HG03175 (cell line): ENCODE measurements at regions not wholly inside any gene's neighbourhood (a gene's known extent, or its start where the extent isn't known, plus 50 kb on each side); places are given as distances from the start of the nearest gene placed in this dataset.
"Not testable (repeated sequence)": the region's sequence is repeated elsewhere in the genome, so short reads cannot be mapped to it uniquely, and the experiment has no call there.

ENCODE experiments used
- ATAC-seq: cut with Tn5 transposase; IDR thresholded peaks from one replicate; pipeline ENCODE4 v1.9.1; 2021; ENCODE audit warnings: mild to moderate bottlenecking, moderate library complexity; ENCODE audit not compliant: unreplicated experiment

- no peak for ATAC-seq
These were observed 83.2 kb downstream of the MANEA start for GRCh38 chr6:95660544-95660943.

GRCh38 chr6:95670011-95670463, 92.7 kb downstream of the MANEA start:
- no peak for ATAC-seq

GRCh38 chr6:95676011-95676628, 98.8 kb downstream of the MANEA start:
- no peak for ATAC-seq

- ATAC-seq = no peak
These were observed 102.6 kb downstream of the MANEA start for GRCh38 chr6:95679981-95680380.

- no peak for ATAC-seq
These were observed 104.4 kb downstream of the MANEA start for GRCh38 chr6:95681736-95682135.

- no peak for ATAC-seq
These were observed 105.1 kb downstream of the MANEA start for GRCh38 chr6:95682476-95682875.

- ATAC-seq = no peak
These were observed 108.5 kb downstream of the MANEA start for GRCh38 chr6:95685822-95686221.

- no peak for ATAC-seq
These were observed 108.9 kb downstream of the MANEA start for GRCh38 chr6:95686272-95686671.

GRCh38 chr6:95686895-95687294, 109.6 kb downstream of the MANEA start:
- no peak for ATAC-seq

GRCh38 chr6:95687839-95688238, 110.5 kb downstream of the MANEA start:
- no peak for ATAC-seq

- ATAC-seq = peak; percentile 74
These were observed 113.0 kb downstream of the MANEA start for GRCh38 chr6:95690328-95690727.

GRCh38 chr6:95693108-95693507, 115.8 kb downstream of the MANEA start:
- ATAC-seq = no peak

- ATAC-seq = no peak
These were observed 120.9 kb downstream of the MANEA start for GRCh38 chr6:95698271-95698670.

- ATAC-seq = no peak
These were observed 146.3 kb downstream of the MANEA start for GRCh38 chr6:95723638-95724037.

GRCh38 chr6:95725344-95725743, 148.0 kb downstream of the MANEA start:
- ATAC-seq = no peak

GRCh38 chr6:95740157-95740556, 162.8 kb downstream of the MANEA start:
- ATAC-seq = no peak

- no peak for ATAC-seq
These were observed 163.7 kb downstream of the MANEA start for GRCh38 chr6:95741045-95741444.

GRCh38 chr6:95742767-95743289, 165.5 kb downstream of the MANEA start:
- no peak for ATAC-seq

- ATAC-seq = no peak
These were observed 166.3 kb downstream of the MANEA start for GRCh38 chr6:95743591-95743990.

GRCh38 chr6:95758236-95759069, 181.1 kb downstream of the MANEA start:
- ATAC-seq = not testable (repeated sequence)

GRCh38 chr6:95767897-95768463, 190.6 kb downstream of the MANEA start:
- ATAC-seq = no peak

GRCh38 chr6:95768539-95768938, 191.2 kb downstream of the MANEA start:
- no peak for ATAC-seq
